ENCODE measurements at regions not wholly inside any gene's neighbourhood (a gene's known extent, or its start where the extent isn't known, plus 50 kb on each side); places are given as distances from the start of the nearest gene placed in this dataset.

DNA sequence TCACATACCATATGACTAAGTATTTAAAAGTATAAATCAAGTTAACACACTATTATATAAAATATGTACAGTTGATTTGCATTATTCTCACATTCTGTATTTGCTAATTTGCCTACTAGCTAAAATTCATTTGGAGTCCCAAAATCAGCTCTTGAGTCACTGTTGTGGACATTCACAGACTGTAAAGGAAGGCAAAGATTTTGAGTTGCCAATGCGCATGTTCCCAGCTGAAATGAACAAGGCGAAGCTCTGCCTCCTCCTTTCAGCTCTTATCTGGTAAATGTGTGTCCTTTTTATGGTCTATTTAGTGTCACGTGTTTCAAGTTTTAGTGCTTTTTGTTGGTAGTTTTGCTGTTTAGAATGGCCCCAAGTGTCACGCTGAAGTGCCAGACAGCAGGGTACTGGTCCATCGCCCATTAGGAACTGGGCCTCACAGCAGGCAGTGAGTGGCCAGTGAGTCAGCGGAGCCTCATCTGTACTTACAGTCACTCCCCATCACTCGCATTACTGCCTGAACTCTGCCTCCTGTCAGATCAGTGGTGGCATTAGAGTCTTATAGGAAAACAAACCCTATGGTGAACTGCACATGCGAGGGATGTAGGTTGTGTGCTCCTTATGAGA is 87.2 kb upstream of the ADTRP start:
- H3K4me2 ChIP-seq (ENCODE audit: extremely low read depth, insufficient read depth, low read length): no peak overlapping the region
- peak overlapping the region; percentile 21 for H2AFZ ChIP-seq (ENCODE audit: low read length)
- H3K9me3 ChIP-seq (ENCODE audit: control insufficient read depth, insufficient read depth, low read depth, low read length): no peaks in the 10 kb centered on the region
- H3K9ac ChIP-seq (ENCODE audit: insufficient read depth, low read length): no peak overlapping the region
- no peaks in the 10 kb centered on the region for H3K36me3 ChIP-seq (ENCODE audit: control insufficient read depth, insufficient read depth, low read length)
- H3K4me1 ChIP-seq (ENCODE audit: control insufficient read depth, extremely low read depth, insufficient read depth, low read length): peaks cover 6% of the 10 kb centered on the region
- no peaks in the 10 kb centered on the region for H3K27me3 ChIP-seq (ENCODE audit: control insufficient read depth, insufficient read depth, low read length)
- no peaks in the 10 kb centered on the region for H3K79me2 ChIP-seq (ENCODE audit: control insufficient read depth, insufficient read depth, low read length)
- H3K4me3 ChIP-seq (replicated peaks in 1 of 4; ENCODE audit: control extremely low read depth in 1 of 4, insufficient read depth in 1 of 4, low read depth in 3 of 4, low read length in 4 of 4): no peak overlapping the region
- H4K20me1 ChIP-seq (ENCODE audit: control insufficient read depth, extremely low read depth, insufficient read depth, low read length): no peaks in the 10 kb centered on the region
- peak; percentile 50 to 54 for DNase-seq (ENCODE audit: low read depth in 2 of 2)
- H3K27ac ChIP-seq (ENCODE audit: insufficient read depth, low read length): no peak overlapping the region
- TF ChIP-seq, protein P1, sequence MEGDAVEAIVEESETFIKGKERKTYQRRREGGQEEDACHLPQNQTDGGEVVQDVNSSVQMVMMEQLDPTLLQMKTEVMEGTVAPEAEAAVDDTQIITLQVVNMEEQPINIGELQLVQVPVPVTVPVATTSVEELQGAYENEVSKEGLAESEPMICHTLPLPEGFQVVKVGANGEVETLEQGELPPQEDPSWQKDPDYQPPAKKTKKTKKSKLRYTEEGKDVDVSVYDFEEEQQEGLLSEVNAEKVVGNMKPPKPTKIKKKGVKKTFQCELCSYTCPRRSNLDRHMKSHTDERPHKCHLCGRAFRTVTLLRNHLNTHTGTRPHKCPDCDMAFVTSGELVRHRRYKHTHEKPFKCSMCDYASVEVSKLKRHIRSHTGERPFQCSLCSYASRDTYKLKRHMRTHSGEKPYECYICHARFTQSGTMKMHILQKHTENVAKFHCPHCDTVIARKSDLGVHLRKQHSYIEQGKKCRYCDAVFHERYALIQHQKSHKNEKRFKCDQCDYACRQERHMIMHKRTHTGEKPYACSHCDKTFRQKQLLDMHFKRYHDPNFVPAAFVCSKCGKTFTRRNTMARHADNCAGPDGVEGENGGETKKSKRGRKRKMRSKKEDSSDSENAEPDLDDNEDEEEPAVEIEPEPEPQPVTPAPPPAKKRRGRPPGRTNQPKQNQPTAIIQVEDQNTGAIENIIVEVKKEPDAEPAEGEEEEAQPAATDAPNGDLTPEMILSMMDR (conservative IDR thresholded peaks at IDR 0.05 in 1 of 2, IDR thresholded peaks at IDR 0.05 in 1 of 2; ENCODE audit: low read depth in 1 of 2, low read length in 2 of 2): no peak
- no peak for TF ChIP-seq EZH2 (IDR thresholded peaks at IDR 0.05; ENCODE audit: low read length, missing control alignments)

DNA sequence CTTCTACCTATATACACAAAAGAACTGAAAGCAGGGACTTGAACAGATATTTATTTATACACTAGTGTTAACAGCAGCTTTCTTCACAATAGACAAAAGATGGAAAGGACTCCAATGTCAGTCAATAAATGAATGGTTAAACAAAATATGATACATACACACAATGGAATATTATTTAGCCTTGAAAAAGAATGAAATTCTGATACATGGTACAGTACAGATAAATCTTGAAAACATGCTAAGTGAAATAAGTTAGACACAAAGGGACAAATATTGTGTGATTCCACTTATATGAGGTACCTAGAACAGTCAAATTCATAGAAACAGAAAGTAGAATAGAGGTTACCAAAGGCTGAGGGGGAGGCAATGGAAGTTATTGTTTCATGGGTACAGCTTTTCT is 79.8 kb upstream of the ADTRP start:
- Histone ChIP-seq H3K9me3 (ENCODE audit: control insufficient read depth, insufficient read depth, low read depth, low read length) (no peaks in the 10 kb centered on the region), H3K4me3 (replicated peaks in 1 of 4; ENCODE audit: control extremely low read depth in 1 of 4, insufficient read depth in 1 of 4, low read depth in 3 of 4, low read length in 4 of 4) (no peak overlapping the region), H2AFZ (ENCODE audit: low read length) (no peak overlapping the region), H3K27me3 (ENCODE audit: control insufficient read depth, insufficient read depth, low read length) (no peaks in the 10 kb centered on the region), H3K4me2 (ENCODE audit: extremely low read depth, insufficient read depth, low read length) (no peak overlapping the region), H3K27ac (ENCODE audit: insufficient read depth, low read length) (no peak overlapping the region), H4K20me1 (ENCODE audit: control insufficient read depth, extremely low read depth, insufficient read depth, low read length) (no peaks in the 10 kb centered on the region), H3K36me3 (ENCODE audit: control insufficient read depth, insufficient read depth, low read length) (no peaks in the 10 kb centered on the region), H3K9ac (ENCODE audit: insufficient read depth, low read length) (no peak overlapping the region), H3K79me2 (ENCODE audit: control insufficient read depth, insufficient read depth, low read length) (no peaks in the 10 kb centered on the region), H3K4me1 (ENCODE audit: control insufficient read depth, extremely low read depth, insufficient read depth, low read length) (peaks cover 4% of the 10 kb centered on the region)
- no peak for DNase-seq (ENCODE audit: low read depth in 2 of 2)
- TF ChIP-seq EZH2 (IDR thresholded peaks at IDR 0.05; ENCODE audit: low read length, missing control alignments): no peak
- TF ChIP-seq, protein P1 (conservative IDR thresholded peaks at IDR 0.05 in 1 of 2, IDR thresholded peaks at IDR 0.05 in 1 of 2; ENCODE audit: low read depth in 1 of 2, low read length in 2 of 2): no peak

DNA sequence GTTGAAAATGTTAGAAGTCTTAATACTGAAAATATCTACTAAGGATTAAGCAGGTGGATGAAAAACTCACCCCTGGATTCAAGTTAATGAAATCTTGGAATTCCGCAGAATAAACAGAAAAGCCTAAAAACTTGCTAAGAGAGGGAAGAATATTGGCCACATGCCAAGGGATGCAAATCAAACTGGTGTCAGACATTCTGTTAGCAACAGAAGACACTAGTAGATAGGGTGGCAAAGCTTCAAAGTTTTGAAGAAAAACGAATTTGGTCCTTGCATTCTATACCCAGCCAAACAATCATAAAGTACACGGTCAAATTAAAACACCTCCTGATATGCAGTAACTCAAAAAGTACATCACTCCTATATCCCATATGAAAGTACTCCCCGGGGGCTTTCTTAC is 77.1 kb upstream of the ADTRP start:
- no peak overlapping the region for H3K4me2 ChIP-seq (ENCODE audit: extremely low read depth, insufficient read depth, low read length)
- H3K9ac ChIP-seq (ENCODE audit: insufficient read depth, low read length): no peak overlapping the region
- no peak overlapping the region for H3K27ac ChIP-seq (ENCODE audit: insufficient read depth, low read length)
- no peak overlapping the region for H3K4me3 ChIP-seq (replicated peaks in 1 of 4; ENCODE audit: control extremely low read depth in 1 of 4, insufficient read depth in 1 of 4, low read depth in 3 of 4, low read length in 4 of 4)
- peaks cover 4% of the 10 kb centered on the region for H3K4me1 ChIP-seq (ENCODE audit: control insufficient read depth, extremely low read depth, insufficient read depth, low read length)
- H3K27me3 ChIP-seq (ENCODE audit: control insufficient read depth, insufficient read depth, low read length): no peaks in the 10 kb centered on the region
- no peaks in the 10 kb centered on the region for H3K36me3 ChIP-seq (ENCODE audit: control insufficient read depth, insufficient read depth, low read length)
- no peak for DNase-seq (ENCODE audit: low read depth in 2 of 2)
- TF ChIP-seq EZH2 (IDR thresholded peaks at IDR 0.05; ENCODE audit: low read length, missing control alignments): no peak
- TF ChIP-seq, protein P1 (conservative IDR thresholded peaks at IDR 0.05 in 1 of 2, IDR thresholded peaks at IDR 0.05 in 1 of 2; ENCODE audit: low read depth in 1 of 2, low read length in 2 of 2): no peak
- no peaks in the 10 kb centered on the region for H3K79me2 ChIP-seq (ENCODE audit: control insufficient read depth, insufficient read depth, low read length)
- H3K9me3 ChIP-seq (ENCODE audit: control insufficient read depth, insufficient read depth, low read depth, low read length): no peaks in the 10 kb centered on the region
- H4K20me1 ChIP-seq (ENCODE audit: control insufficient read depth, extremely low read depth, insufficient read depth, low read length): no peaks in the 10 kb centered on the region
- H2AFZ ChIP-seq (ENCODE audit: low read length): no peak overlapping the region

Data from fibroblast of lung (primary cell).